ENCODE measurements at regions not wholly inside any gene's neighbourhood (a gene's known extent, or its start where the extent isn't known, plus 50 kb on each side); places are given as distances from the start of the nearest gene placed in this dataset.

DNA sequence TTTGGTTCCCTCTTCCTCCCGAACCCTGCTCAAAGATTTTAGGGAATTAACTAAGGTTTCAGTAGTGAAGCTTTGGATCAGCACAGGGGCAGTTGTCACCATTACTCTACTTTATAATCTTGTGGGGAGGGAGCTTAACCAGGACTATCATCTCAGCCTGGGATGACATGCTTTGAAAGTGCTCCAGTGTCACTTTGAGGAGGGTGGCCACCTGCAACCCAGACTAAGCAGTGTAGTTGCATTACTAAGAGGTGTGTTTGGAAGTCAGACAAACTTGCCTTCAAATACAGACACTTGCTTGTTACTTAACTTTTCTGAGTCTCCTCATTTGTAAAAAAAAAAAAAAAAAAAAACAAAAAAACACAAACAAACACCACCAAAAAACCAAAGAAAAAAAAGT lies 340.3 kb upstream of the TBL1XR1 start:
- TF ChIP-seq, protein P1, sequence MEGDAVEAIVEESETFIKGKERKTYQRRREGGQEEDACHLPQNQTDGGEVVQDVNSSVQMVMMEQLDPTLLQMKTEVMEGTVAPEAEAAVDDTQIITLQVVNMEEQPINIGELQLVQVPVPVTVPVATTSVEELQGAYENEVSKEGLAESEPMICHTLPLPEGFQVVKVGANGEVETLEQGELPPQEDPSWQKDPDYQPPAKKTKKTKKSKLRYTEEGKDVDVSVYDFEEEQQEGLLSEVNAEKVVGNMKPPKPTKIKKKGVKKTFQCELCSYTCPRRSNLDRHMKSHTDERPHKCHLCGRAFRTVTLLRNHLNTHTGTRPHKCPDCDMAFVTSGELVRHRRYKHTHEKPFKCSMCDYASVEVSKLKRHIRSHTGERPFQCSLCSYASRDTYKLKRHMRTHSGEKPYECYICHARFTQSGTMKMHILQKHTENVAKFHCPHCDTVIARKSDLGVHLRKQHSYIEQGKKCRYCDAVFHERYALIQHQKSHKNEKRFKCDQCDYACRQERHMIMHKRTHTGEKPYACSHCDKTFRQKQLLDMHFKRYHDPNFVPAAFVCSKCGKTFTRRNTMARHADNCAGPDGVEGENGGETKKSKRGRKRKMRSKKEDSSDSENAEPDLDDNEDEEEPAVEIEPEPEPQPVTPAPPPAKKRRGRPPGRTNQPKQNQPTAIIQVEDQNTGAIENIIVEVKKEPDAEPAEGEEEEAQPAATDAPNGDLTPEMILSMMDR (IDR thresholded peaks at IDR 0.05), result no peak
- TF ChIP-seq POLR2A (IDR thresholded peaks at IDR 0.05), result no peak

All from heart left ventricle (tissue), 13 donors.